Forelimb muscle (tissue), 1 donor: ENCODE measurements at regions not wholly inside any gene's neighbourhood (a gene's known extent, or its start where the extent isn't known, plus 50 kb on each side); places are given as distances from the start of the nearest gene placed in this dataset.

ENCODE experiments used
- DNase-seq: peaks from one replicate; pipeline ENCODE4 v3.0.0-alpha.2; 2013; ENCODE audit warnings: low read depth

GRCh38 chr12:115362339-115362976, 678.5 kb upstream of the TBX3 start:
- DNase-seq: no peak

GRCh38 chr12:115357681-115358080, 673.7 kb upstream of the TBX3 start:
- no peak for DNase-seq

- no peak for DNase-seq
Measured at GRCh38 chr12:115355301-115355700, 671.3 kb upstream of the TBX3 start.

- DNase-seq: no peak
Measured at GRCh38 chr12:115354007-115354890, 670.3 kb upstream of the TBX3 start.

GRCh38 chr12:115353467-115353866, 669.5 kb upstream of the TBX3 start:
- DNase-seq: no peak

GRCh38 chr12:115351514-115352077, 667.6 kb upstream of the TBX3 start:
- DNase-seq: no peak

GRCh38 chr12:115349711-115350110, 665.7 kb upstream of the TBX3 start:
- DNase-seq: no peak

GRCh38 chr12:115348301-115348700, 664.3 kb upstream of the TBX3 start:
- DNase-seq: no peak

GRCh38 chr12:115343601-115344000, 659.6 kb upstream of the TBX3 start:
- DNase-seq: no peak

- no peak for DNase-seq
Measured at GRCh38 chr12:115343008-115343407, 659.0 kb upstream of the TBX3 start.

- peak; percentile 72 for DNase-seq
Measured at GRCh38 chr12:115341442-115341841, 657.5 kb upstream of the TBX3 start.

- DNase-seq: no peak
Measured at GRCh38 chr12:115338566-115339294, 654.8 kb upstream of the TBX3 start.

GRCh38 chr12:115337693-115338543, 653.9 kb upstream of the TBX3 start:
- DNase-seq: no peak

GRCh38 chr12:115336506-115336905, 652.5 kb upstream of the TBX3 start:
- no peak for DNase-seq

GRCh38 chr12:115335594-115335993, 651.6 kb upstream of the TBX3 start:
- DNase-seq: no peak

- no peak for DNase-seq
Measured at GRCh38 chr12:115335048-115335447, 651.1 kb upstream of the TBX3 start.

- no peak for DNase-seq
Measured at GRCh38 chr12:115332945-115333344, 649.0 kb upstream of the TBX3 start.

- DNase-seq: no peak
Measured at GRCh38 chr12:115325858-115326257, 641.9 kb upstream of the TBX3 start.

GRCh38 chr12:115324949-115325593, 641.1 kb upstream of the TBX3 start:
- DNase-seq: no peak

- DNase-seq: no peak
Measured at GRCh38 chr12:115323223-115323905, 639.4 kb upstream of the TBX3 start.
